ENCODE measurements at regions not wholly inside any gene's neighbourhood (a gene's known extent, or its start where the extent isn't known, plus 50 kb on each side); places are given as distances from the start of the nearest gene placed in this dataset.

DNA sequence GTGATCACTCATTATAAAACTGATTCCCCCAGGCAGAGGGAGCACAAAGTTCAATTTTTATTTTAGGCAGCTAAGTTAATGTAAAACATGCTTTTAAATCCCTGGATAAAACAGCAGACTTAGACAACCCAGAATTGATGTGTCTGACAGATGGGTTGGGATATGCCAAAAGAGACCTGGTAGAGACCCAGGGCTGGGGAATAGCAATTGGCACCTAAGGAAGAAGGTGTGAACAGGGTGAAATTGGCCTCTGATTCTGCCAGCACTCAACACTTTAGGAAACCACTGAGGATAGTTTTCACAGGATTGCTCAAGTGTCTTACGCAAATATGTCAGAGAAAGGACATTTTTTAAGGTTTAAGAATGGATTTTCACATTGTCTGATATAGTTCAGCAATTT lies 938.2 kb upstream of the CDH8 start:
- no peak for DNase-seq (ENCODE audit: low read depth)

DNA sequence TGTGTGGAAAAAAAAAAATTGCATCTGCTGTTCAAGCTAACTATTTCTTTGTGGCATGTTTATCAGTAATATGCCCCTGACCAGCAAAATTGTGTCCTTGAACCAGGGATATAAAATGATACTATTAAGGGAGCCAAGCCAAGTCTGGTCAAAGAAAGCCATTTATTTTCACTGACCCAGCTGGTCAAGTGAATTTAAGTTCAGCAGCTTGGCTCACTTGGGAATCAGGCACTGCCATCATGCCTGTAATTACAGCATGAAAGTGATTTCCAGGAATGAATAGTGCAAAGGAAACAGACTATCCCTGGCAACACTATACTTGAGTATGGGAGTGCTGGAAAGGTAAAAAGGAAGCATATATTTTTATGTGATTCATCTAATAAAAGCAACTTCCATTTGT lies 934.6 kb upstream of the CDH8 start:
- no peak for DNase-seq (ENCODE audit: low read depth)

GRCh38 chr16:62969711-62970318 lies 933.6 kb upstream of the CDH8 start:
- no peak for DNase-seq (ENCODE audit: low read depth)

GRCh38 chr16:62967611-62968010 lies 931.4 kb upstream of the CDH8 start:
- DNase-seq (ENCODE audit: low read depth), result no peak

GRCh38 chr16:62967163-62967562 lies 930.9 kb upstream of the CDH8 start:
- no peak for DNase-seq (ENCODE audit: low read depth)

- DNase-seq (ENCODE audit: low read depth), result no peak
Observed at GRCh38 chr16:62966626-62967025, 930.4 kb upstream of the CDH8 start.

- DNase-seq (ENCODE audit: low read depth), result no peak
Observed at GRCh38 chr16:62965831-62966230, 929.6 kb upstream of the CDH8 start.

GRCh38 chr16:62963846-62964245 lies 927.6 kb upstream of the CDH8 start:
- DNase-seq (ENCODE audit: low read depth), result no peak

DNA sequence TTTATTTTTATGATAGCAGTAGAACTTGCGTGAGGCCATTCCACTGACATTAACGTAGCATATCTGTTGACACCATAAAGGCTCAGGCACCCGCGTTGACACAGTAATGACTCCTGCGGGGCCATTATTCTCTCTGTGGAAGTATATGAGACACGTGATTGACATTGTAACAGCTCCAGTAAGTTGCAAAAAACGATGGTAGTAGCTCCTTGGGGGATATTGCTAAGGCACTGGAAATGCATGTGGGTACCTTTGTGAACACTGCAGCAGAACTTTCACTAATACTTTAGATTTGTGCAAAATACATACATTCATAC lies 918.8 kb upstream of the CDH8 start:
- no peak for DNase-seq (ENCODE audit: low read depth)

DNA sequence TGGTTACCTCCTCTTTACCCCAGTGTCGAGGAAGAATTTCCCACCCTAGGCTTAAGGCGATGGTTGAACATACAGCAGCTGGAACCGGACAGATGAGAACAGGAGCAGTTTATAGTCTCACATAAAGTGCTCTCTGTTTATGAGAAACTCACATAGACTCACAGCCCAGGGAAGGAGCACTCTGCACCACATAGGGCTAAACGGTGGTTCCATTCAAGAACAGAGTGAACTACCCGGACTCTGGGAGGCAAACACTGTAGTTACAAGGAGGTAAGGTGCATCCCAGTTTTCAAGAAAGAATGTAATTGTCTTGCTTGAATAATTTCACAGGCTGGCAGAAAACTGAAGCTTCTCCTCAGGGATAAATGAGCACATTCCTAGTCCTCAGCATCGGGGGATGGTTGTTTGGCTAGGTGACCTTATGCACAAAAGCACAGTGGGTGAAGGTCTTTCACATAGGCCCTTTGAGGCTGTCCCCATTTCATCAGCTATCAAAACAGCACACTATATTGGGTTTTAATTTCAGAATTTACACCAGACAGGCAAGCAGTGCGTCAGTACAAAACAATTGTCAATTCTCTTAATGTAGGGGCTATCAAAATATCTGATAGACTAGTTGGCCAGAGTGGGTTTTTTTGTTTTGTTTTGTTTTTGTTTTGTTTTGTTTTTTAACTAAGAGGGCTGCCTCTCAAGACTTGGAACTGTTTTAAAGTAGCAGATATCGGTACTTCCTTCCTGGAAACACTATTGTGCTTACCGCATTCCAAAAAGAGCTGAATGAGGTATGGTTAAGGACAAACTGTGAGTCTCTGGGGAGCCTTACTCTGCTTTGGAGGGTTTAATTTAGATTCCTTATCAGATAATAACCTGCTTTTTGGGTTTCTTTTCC lies 918.1 kb upstream of the CDH8 start:
- no peak for DNase-seq (ENCODE audit: low read depth)

- DNase-seq (ENCODE audit: low read depth), result no peak
Observed at GRCh38 chr16:62950351-62950750, 914.1 kb upstream of the CDH8 start.

GRCh38 chr16:62940569-62940968 lies 904.3 kb upstream of the CDH8 start:
- DNase-seq (ENCODE audit: low read depth), result no peak

GRCh38 chr16:62939687-62940086 lies 903.4 kb upstream of the CDH8 start:
- no peak for DNase-seq (ENCODE audit: low read depth)

DNA sequence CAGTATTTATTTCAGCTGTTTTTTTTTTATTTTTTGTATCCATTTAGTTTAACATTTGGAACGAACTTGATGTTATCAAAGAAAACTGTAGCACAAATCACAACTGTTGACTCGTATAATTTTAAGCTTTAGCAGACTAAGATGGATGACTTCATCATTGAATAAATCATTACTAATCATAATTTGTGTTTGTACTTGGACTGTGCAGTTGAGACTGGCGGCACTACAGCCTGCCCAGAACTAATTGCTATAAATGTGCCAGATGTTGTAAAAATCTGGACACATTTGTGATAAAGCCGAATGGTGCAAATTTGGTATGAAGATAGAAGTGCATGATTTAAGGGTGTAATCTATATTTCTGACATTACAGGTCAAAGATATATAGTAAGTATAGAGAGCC lies 897.7 kb upstream of the CDH8 start:
- no peak for DNase-seq (ENCODE audit: low read depth)

- DNase-seq (ENCODE audit: low read depth), result no peak
Observed at GRCh38 chr16:62929593-62929992, 893.4 kb upstream of the CDH8 start.

DNA sequence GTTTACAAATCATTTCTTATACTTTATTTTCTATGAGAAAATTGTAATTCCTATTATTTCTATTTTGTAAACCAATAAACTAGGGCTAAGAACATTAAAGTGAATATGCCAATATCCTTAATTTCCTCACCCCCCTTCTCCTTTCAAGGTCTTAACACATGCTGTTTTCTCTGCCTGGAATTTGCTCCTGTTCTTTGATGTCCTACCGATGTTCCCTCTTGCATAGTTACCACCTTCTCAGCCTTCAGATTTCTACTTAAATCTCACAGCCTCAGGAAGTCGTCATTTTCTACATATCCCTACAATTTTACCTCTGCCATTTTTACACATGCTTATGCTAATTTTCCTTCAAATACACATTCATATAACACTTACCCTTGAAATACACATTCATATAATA lies 890.9 kb upstream of the CDH8 start:
- no peak for DNase-seq (ENCODE audit: low read depth)

- no peak for DNase-seq (ENCODE audit: low read depth)
Observed at GRCh38 chr16:62926121-62926801, 890.0 kb upstream of the CDH8 start.

DNA sequence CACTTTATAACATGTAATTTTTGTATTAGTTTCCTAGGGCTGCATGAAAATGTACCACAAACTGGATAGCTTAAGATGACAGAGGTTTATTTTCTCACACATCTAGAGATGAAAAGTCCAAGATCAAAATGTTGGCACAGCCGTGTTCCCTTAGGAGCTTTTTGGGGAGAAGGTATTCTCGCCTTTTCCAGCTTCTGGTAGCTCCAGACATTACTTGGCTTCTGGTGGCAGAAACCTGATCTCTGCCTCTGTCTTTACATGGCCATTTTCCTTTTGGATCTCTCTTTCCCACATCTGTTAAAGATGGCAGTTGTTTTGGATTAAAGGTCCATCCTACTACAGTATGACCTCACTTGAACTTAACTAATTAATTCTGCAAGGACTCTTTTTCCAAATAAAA lies 885.7 kb upstream of the CDH8 start:
- no peak for DNase-seq (ENCODE audit: low read depth)

DNA sequence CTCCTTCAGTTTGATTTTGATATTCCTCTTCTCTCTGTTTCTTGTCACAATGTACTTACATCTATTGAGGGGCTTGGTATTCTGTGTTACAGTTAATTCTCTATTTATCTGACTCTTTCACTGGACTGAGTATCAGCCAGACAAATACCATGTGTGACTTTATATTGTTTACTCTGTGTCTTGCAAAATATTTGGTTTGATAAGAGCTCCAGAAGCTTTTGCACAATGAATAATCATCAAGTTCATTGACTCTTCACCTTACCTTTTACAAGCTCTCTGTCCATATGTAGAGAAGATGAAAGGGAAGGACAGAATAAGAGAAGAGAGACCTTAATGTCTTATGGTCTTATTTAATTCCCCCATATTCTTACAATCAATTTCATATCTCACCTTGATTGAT lies 877.7 kb upstream of the CDH8 start:
- DNase-seq (ENCODE audit: low read depth), result no peak

- DNase-seq (ENCODE audit: low read depth), result no peak
Observed at GRCh38 chr16:62913333-62913732, 877.1 kb upstream of the CDH8 start.

DNA sequence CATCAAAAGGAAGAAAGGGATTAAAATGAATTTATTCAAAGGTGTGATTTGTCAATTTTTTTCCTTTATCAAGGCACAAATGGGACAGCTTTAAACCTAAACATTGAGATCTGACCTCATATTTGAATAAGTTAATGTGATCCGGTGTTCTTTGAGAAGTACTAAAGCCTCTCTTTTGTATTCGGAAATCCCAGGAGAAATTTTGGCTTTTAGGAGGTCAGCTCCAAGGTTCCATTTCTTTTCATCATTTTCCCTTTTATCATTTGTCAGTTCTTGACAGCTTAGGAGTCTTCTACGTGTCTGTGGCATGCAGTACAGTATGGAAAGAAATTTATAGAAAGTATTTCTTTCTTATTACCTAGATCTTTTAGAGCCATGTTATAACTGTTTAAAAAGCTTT lies 873.4 kb upstream of the CDH8 start:
- DNase-seq (ENCODE audit: low read depth), result no peak

DNA sequence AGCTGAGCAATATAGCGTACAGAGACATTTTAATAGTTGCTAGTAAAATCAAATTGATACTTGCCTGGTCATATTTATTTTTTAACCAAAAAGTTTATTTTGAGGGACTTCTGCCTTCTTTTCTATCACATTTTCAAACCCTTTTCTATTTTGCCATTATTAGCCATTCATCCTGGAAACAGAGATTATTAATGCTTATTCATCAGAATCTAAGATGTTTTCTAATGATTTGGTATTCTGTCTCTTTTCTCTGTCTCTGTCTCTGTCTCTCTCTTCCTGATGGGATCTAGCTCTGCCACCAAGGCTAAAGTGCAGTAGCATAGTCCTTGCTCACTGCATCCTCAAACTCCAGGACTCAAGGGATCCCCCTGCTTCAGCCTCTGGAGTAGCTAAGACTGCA lies 871.3 kb upstream of the CDH8 start:
- DNase-seq (ENCODE audit: low read depth), result no peak

DNA sequence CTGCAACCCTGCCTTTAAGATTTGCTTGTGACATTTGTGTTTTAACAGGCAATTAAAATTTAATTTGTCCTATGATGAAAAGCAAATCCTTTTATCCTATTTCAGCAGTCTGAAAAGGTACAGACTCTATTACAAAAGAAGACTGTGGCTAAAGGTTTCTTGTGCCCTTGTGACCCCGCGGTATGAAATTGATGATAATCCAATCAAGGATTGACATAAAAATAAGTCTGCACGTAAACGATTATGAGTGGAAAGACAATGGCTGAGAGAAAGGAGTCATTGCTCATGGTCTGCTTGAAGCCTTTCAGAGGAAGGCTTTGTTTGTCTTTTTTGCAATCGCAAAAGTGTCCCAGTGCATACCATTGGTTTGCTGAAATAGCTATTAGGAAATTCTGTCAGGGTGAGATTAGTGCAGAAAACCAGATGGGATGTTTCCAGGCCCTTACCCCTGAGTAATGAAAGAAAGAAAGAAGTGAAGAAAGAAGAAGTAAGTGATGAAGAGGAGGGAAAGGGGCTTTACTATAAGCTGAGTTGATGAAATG lies 867.8 kb upstream of the CDH8 start:
- DNase-seq (ENCODE audit: low read depth), result no peak
